ENCODE measurements at regions not wholly inside any gene's neighbourhood (a gene's known extent, or its start where the extent isn't known, plus 50 kb on each side); places are given as distances from the start of the nearest gene placed in this dataset.
"Not testable (repeated sequence)": the region's sequence is repeated elsewhere in the genome, so short reads cannot be mapped to it uniquely, and the experiment has no call there.

DNA sequence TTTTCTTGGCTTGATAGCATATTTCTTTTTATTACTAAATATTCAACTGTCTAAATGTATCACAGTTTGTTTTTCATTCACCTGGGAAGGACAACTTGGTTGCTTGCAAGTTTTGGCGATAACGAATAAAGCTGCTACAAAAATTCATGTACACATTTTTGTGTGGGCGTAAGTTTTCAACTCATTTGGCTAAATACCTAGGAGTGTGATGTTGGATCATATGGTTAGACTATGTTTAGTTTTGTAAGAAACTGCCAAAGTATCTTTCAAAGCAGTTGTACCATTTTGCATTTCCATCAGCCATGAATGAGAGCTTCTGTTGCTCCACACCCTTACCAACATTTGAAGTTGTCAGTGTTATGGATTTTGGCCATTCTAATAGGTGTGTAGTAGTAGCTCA is 428.0 kb downstream of the ACTL7B start:
- TF ChIP-seq, protein P1, sequence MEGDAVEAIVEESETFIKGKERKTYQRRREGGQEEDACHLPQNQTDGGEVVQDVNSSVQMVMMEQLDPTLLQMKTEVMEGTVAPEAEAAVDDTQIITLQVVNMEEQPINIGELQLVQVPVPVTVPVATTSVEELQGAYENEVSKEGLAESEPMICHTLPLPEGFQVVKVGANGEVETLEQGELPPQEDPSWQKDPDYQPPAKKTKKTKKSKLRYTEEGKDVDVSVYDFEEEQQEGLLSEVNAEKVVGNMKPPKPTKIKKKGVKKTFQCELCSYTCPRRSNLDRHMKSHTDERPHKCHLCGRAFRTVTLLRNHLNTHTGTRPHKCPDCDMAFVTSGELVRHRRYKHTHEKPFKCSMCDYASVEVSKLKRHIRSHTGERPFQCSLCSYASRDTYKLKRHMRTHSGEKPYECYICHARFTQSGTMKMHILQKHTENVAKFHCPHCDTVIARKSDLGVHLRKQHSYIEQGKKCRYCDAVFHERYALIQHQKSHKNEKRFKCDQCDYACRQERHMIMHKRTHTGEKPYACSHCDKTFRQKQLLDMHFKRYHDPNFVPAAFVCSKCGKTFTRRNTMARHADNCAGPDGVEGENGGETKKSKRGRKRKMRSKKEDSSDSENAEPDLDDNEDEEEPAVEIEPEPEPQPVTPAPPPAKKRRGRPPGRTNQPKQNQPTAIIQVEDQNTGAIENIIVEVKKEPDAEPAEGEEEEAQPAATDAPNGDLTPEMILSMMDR (IDR thresholded peaks at IDR 0.05): no peak
- Histone ChIP-seq H3K36me3 (no peaks in the 10 kb centered on the region), H3K4me3 (no peak overlapping the region), H3K4me1 (no peaks in the 10 kb centered on the region), H3K27ac (no peak overlapping the region), H3K27me3 (no peaks in the 10 kb centered on the region), H3K9me3 (no peaks in the 10 kb centered on the region)
- ATAC-seq (no peak), DNase-seq (no peak)
- intact Hi-C loops (cut with DNase I): no loop called here
- WGBS (ENCODE audit: insufficient coverage, low coverage, low lambda C conversion rate, missing lambda C conversion rate): 87% methylated on average over 3 of the region's 3 CpGs

DNA sequence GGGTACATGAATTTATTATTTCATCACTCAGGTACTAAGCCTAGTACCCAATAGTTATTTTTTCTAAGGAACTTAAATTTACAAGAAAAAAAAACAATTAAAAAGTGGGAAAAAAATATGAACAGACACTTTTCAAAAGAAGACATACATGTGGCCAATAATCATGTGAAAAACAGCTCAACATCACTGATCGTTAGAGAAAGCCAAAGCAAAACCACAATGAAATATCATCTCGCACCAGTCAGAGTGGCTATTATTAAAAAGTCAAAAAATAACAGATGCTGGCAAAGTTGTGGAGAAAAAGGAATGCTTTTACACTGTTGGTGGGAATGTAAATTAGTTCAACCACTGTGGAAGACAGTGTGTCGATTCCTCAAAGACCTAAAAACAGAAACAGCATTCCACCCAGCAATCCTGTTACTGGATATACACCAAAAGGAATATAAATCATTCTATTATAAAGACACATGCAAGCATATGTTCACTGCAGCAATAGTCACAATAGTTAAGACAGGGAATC is 429.3 kb downstream of the ACTL7B start:
- H3K27me3 ChIP-seq; intact Hi-C loops (cut with DNase I): not testable (repeated sequence)

DNA sequence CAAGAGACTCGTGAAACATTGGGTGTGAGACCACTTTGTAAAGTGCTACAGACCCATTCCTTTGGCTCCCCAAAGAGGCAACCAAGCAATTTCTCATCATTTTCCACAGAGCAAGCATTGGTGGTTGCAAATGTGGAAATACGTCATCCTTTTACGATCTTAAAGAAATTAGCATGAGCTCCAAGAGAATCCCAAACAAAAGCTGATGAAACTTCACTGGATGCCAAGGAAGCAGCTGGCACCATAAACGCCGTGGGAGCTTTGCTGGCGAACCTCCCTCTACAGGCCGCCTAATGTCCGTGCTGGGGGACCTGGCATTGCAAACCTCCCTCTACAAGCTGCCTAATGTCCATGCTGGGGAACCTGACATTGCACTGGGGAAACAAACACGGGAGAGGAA is 432.4 kb downstream of the ACTL7B start:
- no peak for ATAC-seq
- DNase-seq: no peak
- Histone ChIP-seq H3K4me1 (no peaks in the 10 kb centered on the region), H3K4me3 (no peak overlapping the region), H3K27ac (no peak overlapping the region), H3K9me3 (no peaks in the 10 kb centered on the region), H3K36me3 (no peaks in the 10 kb centered on the region), H3K27me3 (no peaks in the 10 kb centered on the region)
- intact Hi-C loops (cut with DNase I): no loop called here
- 93% methylated on average over 3 of the region's 9 CpGs for WGBS (ENCODE audit: insufficient coverage, low coverage, low lambda C conversion rate, missing lambda C conversion rate)
- TF ChIP-seq, protein P1 (IDR thresholded peaks at IDR 0.05): no peak
- no peak for TF ChIP-seq POLR2A (IDR thresholded peaks at IDR 0.05)

More for the DNA sequence above, 429.3 kb downstream of the ACTL7B start:
- not testable (repeated sequence) for DNase-seq, H3K4me1 ChIP-seq, ATAC-seq, H3K27ac ChIP-seq, H3K9me3 ChIP-seq, H3K36me3 ChIP-seq, H3K4me3 ChIP-seq
- 71% methylated on average over 3 of the region's 3 CpGs for WGBS (ENCODE audit: insufficient coverage, low coverage, low lambda C conversion rate, missing lambda C conversion rate)

DNA sequence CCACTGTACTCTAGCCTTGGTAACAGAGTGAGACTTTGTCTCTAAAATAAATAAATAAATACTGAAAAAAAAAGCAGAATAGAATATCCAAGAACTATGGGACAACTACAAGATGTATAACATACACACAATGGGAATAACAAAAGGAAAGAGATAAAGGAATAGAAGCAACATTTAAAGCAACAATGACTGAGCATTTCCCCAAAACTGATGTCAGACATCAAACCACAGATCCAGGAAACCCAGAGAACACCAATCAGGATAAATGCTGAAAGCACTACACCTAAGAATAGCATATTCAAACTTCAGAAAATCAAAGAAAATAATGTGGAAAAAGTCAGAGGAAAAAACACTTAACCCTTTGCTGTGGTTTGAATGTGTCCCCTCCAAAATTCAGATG is 436.4 kb downstream of the ACTL7B start:
- no peaks in the 10 kb centered on the region for H3K36me3 ChIP-seq
- H3K27me3 ChIP-seq: no peaks in the 10 kb centered on the region
- no peak for DNase-seq
- intact Hi-C loops (cut with DNase I): no loop called here
- no peaks in the 10 kb centered on the region for H3K9me3 ChIP-seq
- no peaks in the 10 kb centered on the region for H3K4me1 ChIP-seq
- no peak for ATAC-seq
- H3K4me3 ChIP-seq: no peak overlapping the region
- TF ChIP-seq, protein P1 (IDR thresholded peaks at IDR 0.05): no peak
- no peak for TF ChIP-seq POLR2A (IDR thresholded peaks at IDR 0.05)
- no peak overlapping the region for H3K27ac ChIP-seq

DNA sequence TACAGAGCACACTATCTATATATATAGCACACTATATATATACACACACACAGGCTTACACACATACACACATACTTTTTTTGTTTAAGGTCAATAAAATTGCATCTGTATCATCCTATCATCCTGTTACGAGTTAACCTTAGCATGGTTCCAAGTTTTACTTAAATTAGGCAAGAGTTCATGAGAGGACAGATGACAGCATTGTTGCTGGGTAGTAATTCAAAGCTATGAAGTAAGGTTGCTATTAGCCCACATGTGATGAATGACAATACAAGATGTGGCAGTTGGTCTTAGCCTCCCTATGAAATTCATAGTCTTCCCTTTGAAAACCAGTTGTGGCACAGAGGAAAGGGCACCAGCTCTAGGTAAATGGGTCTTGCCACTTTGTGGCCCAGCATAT is 438.1 kb downstream of the ACTL7B start:
- Histone ChIP-seq H3K4me1 (no peaks in the 10 kb centered on the region), H3K36me3 (no peaks in the 10 kb centered on the region), H3K27ac (no peak overlapping the region), H3K9me3 (no peaks in the 10 kb centered on the region), H3K27me3 (no peaks in the 10 kb centered on the region), H3K4me3 (no peak overlapping the region)
- no peak for TF ChIP-seq POLR2A (IDR thresholded peaks at IDR 0.05)
- TF ChIP-seq, protein P1 (IDR thresholded peaks at IDR 0.05): no peak
- DNase-seq (no peak), ATAC-seq (peak in 1 of 4 donors; percentile 82)
- 38% methylated on average over 1 of the region's 1 CpG for whole genome bisulfite sequencing (ENCODE audit: insufficient coverage, low coverage, low lambda C conversion rate, missing lambda C conversion rate)
- intact Hi-C loops (cut with DNase I): no loop called here

Data from right lobe of liver (tissue), 6 donors.